HG02642 (cell line): ENCODE measurements at regions not wholly inside any gene's neighbourhood (a gene's known extent, or its start where the extent isn't known, plus 50 kb on each side); places are given as distances from the start of the nearest gene placed in this dataset.

Source experiments
- ATAC-seq: cut with Tn5 transposase; IDR thresholded peaks from one replicate; pipeline ENCODE4 v1.9.1; 2021; ENCODE audit warnings: mild to moderate bottlenecking; ENCODE audit not compliant: unreplicated experiment, poor library complexity

DNA sequence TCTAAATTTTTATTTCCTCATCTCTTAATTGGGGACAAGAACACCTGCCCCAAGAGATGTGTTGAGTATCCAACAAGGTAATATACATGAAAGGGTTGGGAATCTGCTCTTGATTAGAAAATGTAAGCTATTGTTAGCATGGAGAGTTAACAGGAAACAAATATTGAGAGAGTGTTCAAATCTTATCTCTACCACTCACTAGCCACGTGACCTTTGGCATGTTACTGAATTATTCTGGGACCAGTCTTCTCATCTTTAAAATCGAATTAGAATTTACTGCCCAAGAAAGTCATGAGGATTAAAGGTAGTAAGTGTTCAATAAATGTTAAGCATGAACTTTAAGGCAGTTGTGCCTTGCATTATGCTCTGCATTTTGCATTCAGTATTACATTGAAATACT, 184.7 kb downstream of the MID1IP1 start:
- no peak for ATAC-seq

DNA sequence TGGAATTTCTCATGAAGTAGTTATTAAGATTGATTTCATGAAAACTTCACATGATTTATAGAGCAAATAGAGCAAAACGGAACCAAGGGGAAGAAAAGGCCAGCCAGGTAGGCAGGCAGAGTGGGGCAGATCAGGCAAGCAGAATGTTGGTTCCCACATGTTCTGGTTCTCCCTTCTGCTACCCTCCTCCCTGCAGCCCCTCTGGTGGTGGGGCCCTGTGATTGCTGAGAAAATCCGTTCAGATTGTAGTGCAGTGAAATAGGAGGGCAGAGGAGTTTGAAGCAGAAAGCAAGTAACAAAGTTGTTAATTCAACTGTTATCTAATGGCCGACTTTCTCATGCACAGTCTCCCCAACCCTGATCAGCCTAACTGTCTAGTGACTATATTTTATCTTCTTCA, 185.3 kb downstream of the MID1IP1 start:
- ATAC-seq: no peak

DNA sequence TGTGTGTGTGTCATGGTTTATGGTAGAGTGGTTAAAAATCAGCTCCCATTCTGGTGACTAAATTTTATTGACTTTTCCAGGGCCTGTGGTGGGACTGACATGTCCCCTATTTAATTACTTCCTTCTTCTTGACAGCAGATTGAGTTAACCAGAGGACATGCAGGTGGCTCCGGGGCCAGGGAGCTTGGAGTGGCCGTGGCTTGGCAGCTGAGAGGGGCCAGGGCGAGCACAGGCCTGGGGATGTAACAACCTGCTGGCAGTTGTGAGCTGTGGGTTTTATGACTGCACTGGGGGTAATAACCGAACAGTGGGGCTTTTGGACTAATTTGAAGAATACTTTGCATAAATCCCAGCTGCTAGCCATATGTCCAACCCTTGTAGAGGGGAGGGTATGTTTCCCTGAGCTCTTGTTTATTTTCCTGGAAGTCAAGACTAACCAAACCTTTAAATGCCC, 186.0 kb downstream of the MID1IP1 start:
- no peak for ATAC-seq

DNA sequence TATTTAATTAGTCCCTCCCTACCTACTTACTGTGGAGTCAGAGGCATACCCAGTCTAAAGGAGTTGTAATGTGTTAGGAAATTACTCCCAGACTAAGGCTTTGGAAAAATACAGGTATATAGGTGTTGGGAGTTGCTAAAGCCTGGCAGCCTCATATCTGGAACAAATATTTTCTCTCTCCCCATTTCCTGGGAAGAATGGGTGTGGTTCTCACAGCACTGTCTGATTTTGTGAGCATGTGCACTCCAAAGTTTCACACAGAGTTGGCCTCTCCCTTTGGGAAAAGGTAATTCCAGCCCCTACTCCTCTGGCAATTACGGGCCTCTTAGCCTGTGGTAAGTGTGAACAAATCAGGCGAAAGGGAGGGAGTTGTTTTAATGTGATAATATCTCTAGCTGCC, 187.0 kb downstream of the MID1IP1 start:
- no peak for ATAC-seq

DNA sequence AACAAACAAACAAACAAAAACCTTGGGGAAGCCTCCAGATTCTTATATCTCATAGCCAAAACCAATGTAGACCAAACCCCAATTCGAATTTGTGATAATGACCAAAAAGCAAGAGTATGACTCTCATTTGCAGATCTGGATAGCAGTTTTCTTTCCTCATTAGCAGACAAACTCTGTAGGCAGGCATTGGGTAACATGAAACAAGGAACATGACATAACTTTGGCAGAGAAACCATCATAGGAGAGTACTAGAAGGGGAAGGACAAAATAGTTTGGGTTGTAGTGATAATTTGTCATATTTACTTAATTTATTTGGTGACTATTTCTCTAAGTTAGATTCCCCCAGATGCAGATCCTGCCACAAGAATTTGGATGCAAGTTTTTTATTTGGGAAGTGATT, 187.8 kb downstream of the MID1IP1 start:
- no peak for ATAC-seq

DNA sequence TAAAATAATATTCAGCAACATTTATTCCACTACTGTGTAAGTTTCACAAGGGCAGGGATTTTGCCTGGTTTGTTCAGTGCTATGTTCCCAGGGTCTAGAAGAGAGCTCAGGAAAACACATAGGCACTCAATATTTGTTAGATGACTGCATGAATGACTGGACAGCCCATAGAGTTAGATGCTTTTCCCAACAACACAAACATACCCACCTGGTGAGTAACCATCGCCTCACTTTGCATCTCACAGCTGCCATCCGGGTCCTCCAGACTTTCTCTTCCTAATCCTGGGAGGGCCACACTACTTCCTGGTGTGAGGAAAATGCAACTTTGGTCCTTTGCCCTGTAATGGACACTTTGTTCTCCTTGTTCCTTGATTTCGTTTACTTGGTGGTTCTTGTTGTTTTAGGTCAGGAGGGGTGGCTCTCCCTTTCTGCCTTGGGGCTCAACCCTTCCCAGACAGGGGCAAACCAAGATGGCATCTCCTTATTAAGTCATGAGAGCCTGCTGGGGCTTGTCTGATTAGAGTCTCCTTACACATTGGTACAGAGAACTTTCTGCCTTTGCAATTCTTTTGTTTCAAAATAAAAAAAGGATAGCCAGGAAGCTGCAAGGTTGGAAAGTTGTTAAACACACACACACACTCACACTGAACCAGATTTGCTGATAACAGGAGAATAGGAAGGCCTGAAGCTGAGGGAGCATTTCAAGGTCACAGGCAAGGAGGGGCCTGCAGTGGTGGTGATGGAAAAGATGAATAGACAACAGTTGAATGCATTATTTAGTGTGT, 190.6 kb downstream of the MID1IP1 start:
- no peak for ATAC-seq

DNA sequence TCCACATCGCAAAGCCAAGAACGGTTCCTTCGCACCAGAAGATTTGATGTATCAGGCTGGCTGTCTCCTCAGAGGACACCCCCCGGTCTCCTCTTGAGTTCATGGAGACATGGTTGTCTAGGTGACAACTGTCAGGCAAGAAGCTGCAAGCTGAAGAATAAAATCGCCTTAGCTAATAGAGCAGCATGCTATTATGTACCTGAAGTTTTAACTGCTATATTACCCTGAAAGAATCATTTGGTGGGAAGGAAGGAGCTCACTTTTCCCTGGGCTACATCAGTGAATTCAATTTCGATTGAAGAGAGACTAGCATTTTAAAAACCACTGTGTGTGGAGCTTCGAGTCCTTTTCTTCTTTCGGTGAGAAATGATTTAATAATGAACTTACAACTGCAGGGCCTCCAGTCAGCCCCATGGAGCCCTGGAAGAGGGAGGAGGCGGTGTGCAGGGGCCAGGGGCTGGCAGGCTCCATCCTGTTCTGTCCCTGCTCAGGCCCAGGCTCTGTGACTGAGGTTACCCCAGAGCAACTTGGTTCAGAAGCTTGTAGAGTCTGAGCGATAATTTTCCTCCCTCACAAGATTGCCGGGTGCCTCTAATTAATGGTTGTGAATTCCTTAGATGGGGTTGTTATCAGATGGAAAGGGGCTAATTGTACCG, 191.3 kb downstream of the MID1IP1 start:
- ATAC-seq: no peak

DNA sequence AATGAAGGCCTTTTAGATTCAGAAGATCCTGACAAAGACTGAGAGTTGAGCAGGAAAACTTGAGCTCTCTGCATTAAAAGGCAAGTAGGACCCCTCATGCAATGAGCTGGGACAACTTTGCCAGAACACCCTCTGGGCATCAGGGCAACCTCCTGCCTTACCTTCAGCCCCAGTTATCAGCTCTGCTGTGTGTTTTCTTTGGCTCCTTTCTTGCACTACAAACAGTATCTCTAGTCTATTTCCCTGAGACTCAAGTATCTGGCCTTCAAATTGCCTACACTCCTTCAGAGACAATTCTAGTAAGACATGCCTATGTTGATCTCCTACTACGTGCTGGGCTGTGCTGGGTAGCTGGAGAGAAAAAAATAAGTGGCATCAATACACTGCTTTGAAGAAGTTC, 192.2 kb downstream of the MID1IP1 start:
- no peak for ATAC-seq

DNA sequence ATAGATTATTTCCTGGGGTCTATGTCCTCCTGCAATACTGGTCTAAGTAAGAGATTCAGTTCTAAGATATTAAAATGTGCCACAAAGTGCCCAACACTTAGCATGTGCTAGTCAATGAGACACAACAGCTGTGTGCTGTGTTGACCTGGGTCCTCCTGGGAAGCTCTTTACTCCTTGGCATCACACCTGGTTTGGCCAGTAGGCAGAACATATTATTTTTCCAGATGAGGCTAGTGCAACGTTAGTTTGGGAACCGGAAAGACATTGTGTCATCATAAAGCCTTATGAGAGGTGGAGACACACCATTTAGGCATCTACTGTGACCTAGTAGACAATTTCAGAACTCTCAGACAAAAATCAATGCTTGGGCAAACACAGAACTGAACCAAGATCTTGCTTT, 197.8 kb downstream of the MID1IP1 start:
- no peak for ATAC-seq

DNA sequence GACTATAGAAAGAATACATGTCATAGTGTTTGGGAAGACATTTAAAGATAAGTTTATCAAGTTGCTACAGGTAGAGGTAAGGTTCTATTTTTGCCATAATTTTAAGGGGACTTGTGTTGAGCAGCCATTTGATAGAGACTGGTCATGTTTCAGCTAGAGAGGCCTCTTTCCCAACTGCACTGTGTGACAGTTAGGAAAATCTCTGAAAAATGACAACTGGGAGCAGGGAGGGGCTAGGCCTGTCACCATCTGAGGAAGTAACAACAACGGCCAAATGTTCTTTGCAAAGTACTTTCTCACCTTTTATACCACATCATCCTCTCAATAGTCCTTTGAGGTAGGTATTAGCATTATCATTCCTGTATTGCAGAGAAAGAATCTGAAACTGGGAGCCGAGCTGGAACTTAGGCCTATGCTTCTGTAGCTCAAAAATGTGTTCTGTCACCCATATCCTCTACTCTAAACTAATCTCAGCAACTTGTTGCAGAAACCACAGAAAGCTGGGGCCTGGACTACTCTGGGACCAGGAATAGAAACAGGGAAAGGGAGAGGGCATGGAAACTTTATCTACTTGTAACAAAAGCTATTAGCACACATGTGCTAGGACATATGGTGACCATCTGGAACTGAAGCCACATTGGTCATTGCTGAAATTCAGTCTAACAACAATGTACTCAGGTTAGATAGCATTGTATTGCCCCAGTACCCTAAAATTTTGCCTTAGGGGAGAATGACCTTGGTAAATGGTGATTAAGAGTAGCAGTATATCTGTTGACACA, 198.9 kb downstream of the MID1IP1 start:
- no peak for ATAC-seq

DNA sequence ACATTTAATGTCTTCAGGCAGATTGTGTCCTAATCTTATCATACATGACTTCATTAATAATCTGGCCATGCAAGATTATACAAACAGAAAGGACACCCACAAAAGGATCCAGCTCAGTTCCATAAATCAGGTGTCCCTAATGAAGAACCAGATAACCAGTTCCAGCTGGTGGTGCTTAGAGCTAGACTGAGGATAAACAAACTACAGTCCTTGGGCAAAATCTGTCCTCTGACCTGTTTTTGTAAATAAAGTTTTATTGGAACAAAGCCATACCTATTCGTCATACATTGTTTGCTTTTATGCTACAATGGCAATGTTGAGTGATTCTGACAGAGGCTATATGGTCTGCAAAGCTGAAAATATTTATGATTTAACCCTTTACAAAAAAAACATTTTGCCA, 199.5 kb downstream of the MID1IP1 start:
- ATAC-seq: no peak

DNA sequence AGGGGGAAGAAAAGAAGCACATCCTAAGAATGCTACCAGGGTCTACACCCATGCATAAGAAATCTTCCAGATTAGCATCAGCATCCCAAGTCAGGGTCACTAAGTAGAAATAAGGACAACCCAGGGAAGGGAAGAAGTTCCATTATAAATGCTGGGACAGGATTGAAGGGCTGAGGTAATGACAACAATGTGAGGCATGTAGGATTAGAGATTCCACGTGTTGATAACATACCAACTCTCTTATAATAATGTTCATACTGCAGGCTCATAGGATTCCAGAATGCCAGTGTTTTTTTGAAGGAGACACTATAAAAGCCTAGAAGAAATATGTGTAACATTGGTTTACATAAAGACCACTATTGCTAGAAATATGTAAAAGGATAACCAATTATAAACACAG, 201.2 kb downstream of the MID1IP1 start:
- ATAC-seq: no peak

DNA sequence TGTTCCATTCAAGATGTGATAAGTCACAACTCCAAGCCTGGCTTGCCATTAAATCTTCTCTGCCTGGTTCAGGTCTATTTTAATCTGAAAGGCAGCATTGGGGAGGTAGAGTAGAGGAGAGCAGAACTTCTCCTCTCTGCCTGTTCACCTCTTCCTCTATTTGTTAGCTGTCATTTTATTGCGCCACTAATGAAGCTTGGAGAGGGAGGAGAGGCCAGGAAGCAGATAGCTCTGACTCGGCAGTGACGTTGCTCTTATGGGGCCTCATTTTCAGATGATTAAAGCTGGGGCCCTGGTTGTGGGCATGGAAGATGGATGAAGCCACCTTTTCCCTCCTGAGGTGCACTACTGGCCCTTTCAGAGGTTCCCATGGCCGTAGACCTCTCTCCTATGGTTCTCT, 207.3 kb downstream of the MID1IP1 start:
- ATAC-seq: no peak

DNA sequence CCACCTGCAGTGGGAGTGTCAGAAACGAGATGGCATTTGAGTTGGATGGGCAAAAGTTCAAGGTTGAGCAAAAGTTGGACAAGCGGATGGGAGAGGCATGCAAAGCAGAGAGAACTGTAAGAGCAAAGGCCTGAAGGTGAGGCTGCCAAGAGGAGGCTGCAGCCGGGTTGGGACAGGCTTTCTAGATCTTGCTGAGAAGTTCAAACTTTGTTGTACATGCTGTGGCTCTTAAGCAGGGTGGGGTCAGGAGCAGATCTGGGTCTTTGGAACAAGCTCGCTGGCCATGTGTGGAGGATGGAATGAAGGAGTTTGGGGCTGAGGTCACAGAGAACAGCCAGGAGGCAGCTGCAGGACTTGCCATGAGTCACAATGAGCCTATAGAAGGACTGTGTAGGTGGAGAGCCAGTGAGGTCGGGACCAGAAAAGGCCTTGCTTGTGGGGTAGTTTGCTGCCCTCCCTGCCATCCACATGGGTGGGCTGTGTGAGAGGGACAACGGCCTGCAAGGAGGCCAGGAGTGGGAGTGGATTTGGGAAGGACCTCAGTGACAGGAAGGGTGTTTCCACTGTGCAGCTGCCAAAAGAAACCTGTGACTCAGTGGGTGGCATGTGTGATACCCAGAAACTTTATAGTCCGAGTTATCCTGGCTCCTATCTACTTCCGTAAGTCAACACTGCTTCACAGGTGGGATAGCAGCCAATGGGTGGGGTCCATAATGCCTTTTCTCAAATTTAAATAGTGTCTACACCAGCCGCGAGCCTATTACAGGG, 210.4 kb downstream of the MID1IP1 start:
- no peak for ATAC-seq

DNA sequence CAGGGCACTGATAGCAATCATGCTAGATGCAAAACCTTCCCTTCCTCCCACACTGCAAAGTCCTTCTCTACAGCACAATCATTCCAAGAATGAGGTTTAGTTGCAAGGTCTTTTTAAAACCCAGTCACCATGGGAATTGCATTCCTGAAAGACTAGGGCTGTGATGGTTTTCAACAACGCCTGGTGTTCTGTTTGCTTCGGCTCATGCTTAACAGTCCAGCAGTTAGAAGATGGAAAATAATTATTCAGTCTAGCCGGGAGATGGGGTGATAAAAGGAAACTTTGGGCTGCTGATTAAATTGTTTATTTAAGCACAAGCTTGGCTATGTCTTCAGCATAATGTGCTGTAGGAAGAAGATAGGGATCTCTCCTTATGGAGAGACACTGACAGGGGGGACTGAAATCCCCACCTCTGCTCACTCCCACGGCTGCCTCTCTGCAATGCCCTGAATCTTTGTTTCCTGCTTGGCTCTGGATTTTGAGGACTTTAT, 211.4 kb downstream of the MID1IP1 start:
- ATAC-seq: no peak

DNA sequence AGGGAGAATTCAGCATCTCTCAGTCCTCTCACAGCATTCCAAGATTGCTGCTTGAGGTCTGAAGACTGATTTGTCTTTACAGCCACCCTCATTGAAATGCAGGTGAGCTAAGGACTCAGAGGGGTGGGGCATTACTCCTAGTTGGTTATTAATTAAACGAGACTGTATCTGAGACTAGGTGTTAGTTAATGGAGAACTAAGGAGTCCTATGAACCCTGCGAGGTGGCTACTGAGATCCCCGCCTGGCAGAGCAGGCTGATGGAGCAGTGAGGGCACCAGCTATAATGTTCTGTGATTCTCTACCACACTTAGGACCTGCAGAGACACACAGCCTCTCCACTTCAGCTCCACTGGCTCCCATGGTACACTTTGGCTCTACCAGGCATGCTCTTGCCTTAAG, 215.3 kb downstream of the MID1IP1 start:
- ATAC-seq: no peak

DNA sequence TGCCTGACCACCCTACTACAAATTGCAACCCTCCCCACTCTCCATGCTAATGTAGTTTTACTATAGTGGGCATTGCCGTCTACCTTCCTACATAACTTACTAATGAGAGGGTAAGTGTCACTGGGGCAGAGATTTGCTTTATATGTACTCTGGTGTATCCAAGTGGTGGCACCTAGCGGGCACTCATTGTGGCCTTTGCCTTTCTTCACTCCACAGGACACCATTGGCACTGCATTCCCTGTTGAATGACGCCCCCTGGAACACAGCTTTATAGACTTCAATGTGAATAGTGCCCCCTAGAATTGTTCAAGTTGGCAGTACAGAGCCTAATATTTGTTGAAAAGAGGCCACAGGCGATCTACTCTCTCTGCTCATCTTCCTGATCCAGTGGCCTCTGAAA, 215.8 kb downstream of the MID1IP1 start:
- ATAC-seq: no peak

DNA sequence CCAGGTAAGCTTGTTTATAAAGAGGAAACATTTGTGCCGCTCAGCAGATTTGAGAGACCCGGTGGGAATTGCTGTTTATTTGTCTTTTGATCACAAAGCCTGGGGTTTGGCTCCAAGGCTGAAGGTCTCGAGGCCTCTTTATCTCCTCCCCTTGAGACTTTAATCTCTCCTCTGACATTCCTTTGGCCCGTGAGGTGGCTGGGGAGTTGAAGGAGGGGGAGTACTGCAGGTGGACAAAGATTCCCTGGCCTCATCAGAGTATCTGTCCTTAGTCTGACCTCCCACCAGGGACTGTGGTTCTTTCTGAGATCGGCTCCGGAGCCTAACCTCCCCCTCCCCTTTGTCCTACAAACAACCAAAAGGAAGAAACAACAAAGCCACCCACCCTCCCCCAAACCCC, 216.5 kb downstream of the MID1IP1 start:
- ATAC-seq: no peak

DNA sequence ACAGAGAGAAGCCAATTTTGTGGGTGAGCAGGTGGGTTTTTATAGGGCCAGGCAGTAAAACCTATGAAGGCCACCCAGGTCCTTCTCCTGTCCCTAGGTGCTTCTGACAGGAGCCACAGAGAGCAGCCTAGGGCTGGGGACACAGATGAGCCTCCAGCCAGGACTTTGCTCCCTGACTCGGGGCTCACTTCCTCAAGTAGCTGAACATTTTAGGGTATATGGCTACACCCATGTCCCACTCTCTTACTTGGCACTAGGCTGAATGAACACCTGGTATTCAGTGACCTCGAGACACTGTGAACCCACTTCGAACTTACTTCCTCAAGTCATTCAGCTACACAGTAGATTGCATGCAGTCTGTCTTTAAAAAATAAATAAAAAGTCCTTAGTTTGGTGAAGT, 217.3 kb downstream of the MID1IP1 start:
- no peak for ATAC-seq

DNA sequence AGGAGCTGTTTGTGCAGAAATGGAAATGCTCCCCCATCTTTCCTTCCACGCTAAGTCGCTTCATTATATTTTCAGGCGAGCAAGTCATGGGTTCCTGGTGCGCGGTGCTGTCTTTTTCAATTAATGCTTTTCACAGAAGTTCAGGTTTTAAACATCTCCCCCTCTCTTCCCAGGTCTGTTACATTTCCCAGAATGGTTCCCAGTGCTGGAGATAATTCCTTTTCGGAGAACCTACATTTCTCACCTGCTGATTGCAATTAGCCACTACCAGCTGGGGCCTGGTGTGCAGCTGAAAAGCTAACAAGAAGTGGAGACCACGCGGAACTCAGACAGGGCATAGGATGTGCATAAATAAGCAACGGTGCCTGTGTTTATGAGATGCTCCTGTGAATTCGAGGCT, 217.8 kb downstream of the MID1IP1 start:
- no peak for ATAC-seq
